ENCODE measurements at regions not wholly inside any gene's neighbourhood (a gene's known extent, or its start where the extent isn't known, plus 50 kb on each side); places are given as distances from the start of the nearest gene placed in this dataset.

DNA sequence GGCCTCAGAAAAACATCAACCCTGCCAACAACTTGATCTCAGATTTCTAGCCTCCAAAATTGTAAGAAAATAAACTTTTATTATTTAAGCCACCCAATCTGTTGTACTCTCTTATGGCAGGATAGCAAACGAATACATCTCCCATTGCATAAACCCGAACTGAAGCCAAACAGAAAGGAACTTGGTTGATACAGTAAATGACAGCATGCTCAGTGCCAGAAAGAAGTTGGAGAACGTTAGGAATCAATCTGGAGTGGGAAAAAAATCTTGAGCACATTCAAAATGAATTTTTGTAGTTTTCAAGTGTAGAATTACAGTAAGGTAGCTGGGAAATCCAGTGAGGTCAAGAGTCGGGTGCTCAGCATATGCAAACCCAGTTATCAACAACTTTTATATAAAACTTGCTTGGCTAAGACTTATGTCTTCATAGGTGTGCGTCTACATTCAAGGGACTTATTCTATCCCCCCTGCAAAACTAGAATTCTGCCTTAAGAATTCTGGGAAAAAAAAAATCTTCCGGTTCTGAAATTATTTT lies 157.5 kb upstream of the ANKRD50 start:
- TF ChIP-seq, protein P1, sequence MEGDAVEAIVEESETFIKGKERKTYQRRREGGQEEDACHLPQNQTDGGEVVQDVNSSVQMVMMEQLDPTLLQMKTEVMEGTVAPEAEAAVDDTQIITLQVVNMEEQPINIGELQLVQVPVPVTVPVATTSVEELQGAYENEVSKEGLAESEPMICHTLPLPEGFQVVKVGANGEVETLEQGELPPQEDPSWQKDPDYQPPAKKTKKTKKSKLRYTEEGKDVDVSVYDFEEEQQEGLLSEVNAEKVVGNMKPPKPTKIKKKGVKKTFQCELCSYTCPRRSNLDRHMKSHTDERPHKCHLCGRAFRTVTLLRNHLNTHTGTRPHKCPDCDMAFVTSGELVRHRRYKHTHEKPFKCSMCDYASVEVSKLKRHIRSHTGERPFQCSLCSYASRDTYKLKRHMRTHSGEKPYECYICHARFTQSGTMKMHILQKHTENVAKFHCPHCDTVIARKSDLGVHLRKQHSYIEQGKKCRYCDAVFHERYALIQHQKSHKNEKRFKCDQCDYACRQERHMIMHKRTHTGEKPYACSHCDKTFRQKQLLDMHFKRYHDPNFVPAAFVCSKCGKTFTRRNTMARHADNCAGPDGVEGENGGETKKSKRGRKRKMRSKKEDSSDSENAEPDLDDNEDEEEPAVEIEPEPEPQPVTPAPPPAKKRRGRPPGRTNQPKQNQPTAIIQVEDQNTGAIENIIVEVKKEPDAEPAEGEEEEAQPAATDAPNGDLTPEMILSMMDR (IDR thresholded peaks at IDR 0.05; ENCODE audit: unreplicated experiment), result no peak
- no peaks in the 10 kb centered on the region for H3K36me3 Mint-ChIP-seq (ENCODE audit: insufficient read depth, unreplicated experiment)
- no peak overlapping the region for H3K4me3 Mint-ChIP-seq (ENCODE audit: low read depth, unreplicated experiment)
- H3K27me3 Mint-ChIP-seq (ENCODE audit: unreplicated experiment), result no peaks in the 10 kb centered on the region
- H3K27ac Mint-ChIP-seq (ENCODE audit: unreplicated experiment), result no peak overlapping the region
- intact Hi-C loops (cut with micrococcal nuclease; ENCODE audit: unreplicated experiment), result no loop called here
- H3K9me3 Mint-ChIP-seq (ENCODE audit: low read depth, unreplicated experiment), result no peaks in the 10 kb centered on the region
- BruUV-seq (replicated peaks), result no TSS peak
- no peaks in the 10 kb centered on the region for H3K4me1 Mint-ChIP-seq (ENCODE audit: low read depth, unreplicated experiment)
- CTCF ChIA-PET, result no interaction called here
- DNase-seq, result no peak

GRCh38 chr4:124868495-124868894 lies 156.0 kb upstream of the ANKRD50 start:
- H3K36me3 Mint-ChIP-seq (ENCODE audit: insufficient read depth, unreplicated experiment), result no peaks in the 10 kb centered on the region
- TF ChIP-seq, protein P1 (IDR thresholded peaks at IDR 0.05; ENCODE audit: unreplicated experiment), result no peak
- no peak for DNase-seq
- no peaks in the 10 kb centered on the region for H3K27me3 Mint-ChIP-seq (ENCODE audit: unreplicated experiment)
- intact Hi-C loops (cut with micrococcal nuclease; ENCODE audit: unreplicated experiment), result no loop called here
- CTCF ChIA-PET, result no interaction called here
- no peak overlapping the region for H3K4me3 Mint-ChIP-seq (ENCODE audit: low read depth, unreplicated experiment)
- no peaks in the 10 kb centered on the region for H3K4me1 Mint-ChIP-seq (ENCODE audit: low read depth, unreplicated experiment)
- BruUV-seq (replicated peaks), result no TSS peak
- no peaks in the 10 kb centered on the region for H3K9me3 Mint-ChIP-seq (ENCODE audit: low read depth, unreplicated experiment)
- H3K27ac Mint-ChIP-seq (ENCODE audit: unreplicated experiment), result no peak overlapping the region

- Mint-ChIP-seq H3K4me3 (ENCODE audit: low read depth, unreplicated experiment) (no peak overlapping the region), H3K4me1 (ENCODE audit: low read depth, unreplicated experiment) (no peaks in the 10 kb centered on the region), H3K27ac (ENCODE audit: unreplicated experiment) (no peak overlapping the region), H3K9me3 (ENCODE audit: low read depth, unreplicated experiment) (no peaks in the 10 kb centered on the region), H3K27me3 (ENCODE audit: unreplicated experiment) (no peaks in the 10 kb centered on the region), H3K36me3 (ENCODE audit: insufficient read depth, unreplicated experiment) (no peaks in the 10 kb centered on the region)
- TF ChIP-seq, protein P1 (IDR thresholded peaks at IDR 0.05; ENCODE audit: unreplicated experiment), result no peak
- intact Hi-C loops (cut with micrococcal nuclease; ENCODE audit: unreplicated experiment), result no loop called here
- DNase-seq, result no peak
- CTCF ChIA-PET, result no interaction called here
- no TSS peak for BruUV-seq (replicated peaks)
Observed at GRCh38 chr4:124867536-124867935, 155.0 kb upstream of the ANKRD50 start.

GRCh38 chr4:124866301-124866700 lies 153.8 kb upstream of the ANKRD50 start:
- CTCF ChIA-PET, result no interaction called here
- no peaks in the 10 kb centered on the region for H3K4me1 Mint-ChIP-seq (ENCODE audit: low read depth, unreplicated experiment)
- H3K27me3 Mint-ChIP-seq (ENCODE audit: unreplicated experiment), result no peaks in the 10 kb centered on the region
- H3K4me3 Mint-ChIP-seq (ENCODE audit: low read depth, unreplicated experiment), result no peak overlapping the region
- no peaks in the 10 kb centered on the region for H3K9me3 Mint-ChIP-seq (ENCODE audit: low read depth, unreplicated experiment)
- intact Hi-C loops (cut with micrococcal nuclease; ENCODE audit: unreplicated experiment), result no loop called here
- no TSS peak for BruUV-seq (replicated peaks)
- TF ChIP-seq, protein P1 (IDR thresholded peaks at IDR 0.05; ENCODE audit: unreplicated experiment), result no peak
- H3K27ac Mint-ChIP-seq (ENCODE audit: unreplicated experiment), result no peak overlapping the region
- no peak for DNase-seq
- no peaks in the 10 kb centered on the region for H3K36me3 Mint-ChIP-seq (ENCODE audit: insufficient read depth, unreplicated experiment)

Data from Calu3 (cell line).